Left lobe of liver (tissue), 2 donors: ENCODE measurements at regions not wholly inside any gene's neighbourhood (a gene's known extent, or its start where the extent isn't known, plus 50 kb on each side); places are given as distances from the start of the nearest gene placed in this dataset.
"Not testable (repeated sequence)": the region's sequence is repeated elsewhere in the genome, so short reads cannot be mapped to it uniquely, and the experiment has no call there.

Experiments used
- ATAC-seq: fragments of 200-7000 bp; cut with Tn5 transposase; one replicate; pipeline ENCODE4 v1.9.1; 2020; ENCODE audit warnings: mild to moderate bottlenecking, moderate library complexity
- DNase-seq: peaks from one replicate; pipeline ENCODE4 v3.0.0-alpha.2; 2020; ENCODE audit warnings: low spot score
- donor health status: DM: no; HTN: no; CAD: no; lungs with moderate emphysema.
- donor health status: DM: no; HTN: yes; CAD: no.

DNA sequence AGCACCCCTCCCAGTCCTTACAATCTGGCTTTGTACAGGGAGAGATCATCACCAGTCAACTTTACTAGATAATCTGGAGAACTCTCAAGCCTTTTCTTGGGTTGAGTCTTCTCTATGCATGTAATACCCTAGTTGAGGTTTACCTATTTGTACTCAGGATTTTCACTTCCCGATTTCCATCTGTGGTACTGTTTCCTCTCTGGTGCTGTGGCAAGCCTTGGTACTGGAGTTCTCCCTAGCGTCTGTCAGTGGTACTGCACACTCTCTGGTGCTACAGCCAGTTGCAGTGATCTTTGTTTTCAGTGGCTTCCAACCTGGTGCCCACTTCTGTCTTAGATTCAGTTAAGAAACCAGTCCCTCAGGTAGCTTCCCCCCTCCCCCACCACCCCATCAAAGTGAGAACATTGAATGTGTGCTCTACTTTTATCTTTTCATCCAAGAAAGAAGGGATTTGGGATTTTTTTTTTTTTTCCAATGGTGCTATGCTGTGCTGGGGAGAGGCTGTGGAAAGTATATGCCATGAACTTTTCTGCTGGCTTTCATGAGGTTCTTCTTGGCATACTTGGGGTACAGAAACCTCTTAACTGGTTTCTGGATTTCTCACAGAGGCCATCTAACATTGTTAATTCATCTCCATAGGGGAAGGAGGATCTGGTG lies 69.4 kb upstream of the EVL start:
- peak; percentile 62 for DNase-seq
- peak; percentile 98 for ATAC-seq

DNA sequence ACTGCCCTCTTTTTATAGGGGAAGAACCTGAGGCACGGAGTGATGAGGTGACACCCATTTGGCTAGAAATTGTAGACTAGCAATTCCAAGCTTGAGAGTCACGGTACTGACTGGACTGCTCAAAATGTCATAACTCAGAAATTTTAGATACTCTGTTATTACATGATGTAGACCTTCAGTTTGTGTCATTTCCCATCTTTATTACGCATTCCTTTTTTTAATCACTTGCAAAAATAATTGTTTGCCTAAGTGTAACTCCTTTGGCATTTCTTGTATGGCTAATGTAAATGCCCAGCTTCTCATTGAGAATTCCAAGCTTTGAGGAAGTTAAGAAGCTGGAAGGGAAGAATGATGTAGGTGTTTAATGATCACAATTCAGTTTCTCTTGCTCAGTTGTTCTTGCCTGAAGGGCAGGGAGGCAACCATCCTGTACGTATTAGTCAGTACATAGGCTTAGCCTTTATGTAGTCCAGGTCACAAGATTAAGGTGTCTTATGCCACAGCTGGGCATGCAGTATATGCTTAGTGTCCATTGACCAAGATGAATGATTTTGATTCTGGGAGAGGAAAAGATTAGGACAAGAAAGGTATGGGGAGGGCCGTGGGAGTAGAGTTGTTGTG lies 68.2 kb upstream of the EVL start:
- ATAC-seq (no peak), DNase-seq (no peak)

DNA sequence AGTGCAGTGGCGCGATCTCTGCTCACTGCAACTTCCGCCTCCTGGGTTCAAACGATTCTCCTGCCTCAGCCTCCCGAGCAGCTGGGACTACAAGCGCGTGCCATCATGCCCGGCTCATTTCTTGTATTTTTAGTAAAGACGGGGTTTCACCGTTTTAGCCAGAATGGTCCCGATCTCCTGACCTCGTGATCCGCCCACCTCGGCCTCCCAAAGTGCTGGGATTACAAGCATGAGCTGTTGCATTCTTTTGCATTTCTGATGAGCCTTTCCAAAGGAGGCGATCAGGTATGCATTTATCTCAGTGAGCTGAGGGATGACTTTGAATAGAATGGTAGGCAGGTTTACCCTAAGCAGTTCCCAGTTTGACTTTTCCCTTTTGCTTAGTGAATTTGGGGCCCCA lies 64.8 kb upstream of the EVL start:
- not testable (repeated sequence) for DNase-seq, ATAC-seq

DNA sequence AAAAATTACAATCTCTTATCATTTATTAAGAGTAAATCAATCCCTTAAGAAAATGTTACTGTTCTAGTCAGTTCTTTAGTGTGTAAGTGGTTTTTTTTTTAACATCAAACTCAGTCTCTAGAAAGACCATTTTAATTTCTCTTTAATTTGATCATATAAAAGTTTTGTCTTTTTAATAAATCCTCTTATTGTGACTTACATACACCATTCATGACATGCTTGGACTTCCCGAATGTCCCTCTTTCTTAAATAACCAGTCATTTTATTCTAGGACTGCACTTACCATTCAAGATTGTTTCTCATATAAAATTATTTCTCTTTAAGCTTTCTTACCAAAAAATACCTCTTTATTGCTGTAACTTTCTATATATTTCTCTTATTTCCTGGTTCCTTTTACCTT lies 60.8 kb upstream of the EVL start:
- no peak for DNase-seq
- no peak for ATAC-seq

DNA sequence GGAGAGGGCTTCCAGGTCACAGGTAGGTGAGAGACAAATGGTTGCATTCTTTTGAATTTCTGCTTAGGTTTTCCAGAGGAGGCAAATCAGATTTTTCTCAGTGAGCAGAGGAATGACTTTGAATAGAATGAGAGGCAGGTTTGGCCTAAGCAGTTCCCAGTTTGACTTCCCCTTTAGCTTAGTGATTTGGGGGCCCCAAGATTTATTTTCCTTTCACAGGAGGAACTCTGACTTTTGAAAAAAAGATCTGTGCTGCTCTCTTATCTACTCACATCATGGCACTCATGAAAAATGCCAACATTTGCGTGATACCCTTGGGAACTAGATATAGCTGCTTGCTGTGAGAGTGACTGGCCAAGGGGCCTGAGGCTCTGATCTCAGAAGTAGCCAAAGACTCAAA lies 58.0 kb upstream of the EVL start:
- DNase-seq (no peak), ATAC-seq (no peak)

DNA sequence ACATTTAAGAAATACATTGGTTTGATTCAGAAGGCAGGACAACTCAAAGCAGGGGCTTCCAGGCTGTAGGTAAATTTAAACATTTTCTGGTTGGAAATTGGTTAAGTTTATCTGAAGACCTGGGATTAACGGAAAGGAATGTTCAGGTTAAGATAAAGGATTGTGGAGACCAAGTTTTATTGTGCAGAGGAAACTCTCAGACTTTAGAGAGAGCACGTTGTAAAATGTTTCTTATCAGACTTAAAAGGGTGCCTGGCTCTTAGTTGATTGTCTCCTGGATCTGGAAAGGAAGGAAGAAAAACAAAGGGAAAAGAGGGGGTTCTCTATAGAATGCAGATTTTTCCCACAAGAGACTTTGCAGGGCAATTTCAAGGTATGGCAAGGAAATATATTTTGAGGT lies 55.4 kb upstream of the EVL start:
- DNase-seq, ATAC-seq: not testable (repeated sequence)

DNA sequence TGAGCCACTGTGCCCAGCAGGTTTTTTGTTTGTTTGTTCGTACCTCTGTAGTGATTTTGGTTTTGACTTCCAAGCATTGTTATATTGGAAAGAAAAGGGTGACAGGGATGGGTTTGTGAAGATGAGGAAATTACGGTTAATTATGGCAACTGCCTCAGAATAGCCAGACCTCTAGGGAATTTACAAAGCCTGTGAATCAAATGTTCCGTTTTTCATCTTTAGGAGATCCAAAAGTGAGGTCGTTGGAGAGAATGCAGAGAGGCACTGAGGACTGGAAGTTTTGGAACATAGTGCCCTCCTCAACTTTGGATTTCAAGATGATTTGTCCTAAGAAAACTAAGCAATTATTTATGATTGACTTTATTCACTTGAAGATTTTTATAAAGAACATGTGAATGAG lies 54.5 kb upstream of the EVL start:
- ATAC-seq (no peak), DNase-seq (no peak)

DNA sequence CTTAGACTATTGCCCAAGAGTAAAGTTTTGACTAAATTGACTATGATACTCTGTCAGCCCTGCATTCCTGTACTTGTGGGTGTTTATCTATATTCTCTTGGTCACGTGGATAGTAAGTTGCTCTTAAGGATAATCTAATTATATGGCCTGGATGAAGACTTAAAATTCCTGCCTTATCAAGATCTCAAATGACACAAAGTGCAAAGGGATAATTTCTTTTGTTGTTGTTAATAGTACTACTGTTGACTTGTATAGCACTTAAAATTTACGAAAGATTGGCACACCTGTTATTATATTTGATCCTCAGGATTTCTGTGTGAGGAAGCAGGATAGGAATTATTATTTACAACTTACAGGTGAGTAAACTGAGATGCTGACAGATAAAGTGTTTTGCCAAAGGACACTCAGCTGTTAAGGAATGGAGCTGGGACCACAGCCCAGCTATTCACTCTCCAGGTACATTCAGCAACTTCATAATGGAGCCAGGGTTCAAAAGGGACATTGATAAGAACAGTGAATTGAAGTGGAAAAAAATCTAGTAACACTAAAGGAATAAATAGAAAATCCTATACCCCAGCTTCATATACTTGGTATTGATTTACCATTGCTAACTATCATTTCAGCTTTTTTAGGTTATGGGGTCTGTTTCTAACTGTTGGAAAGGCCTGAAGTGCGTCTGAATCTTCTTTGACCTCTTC lies 53.4 kb upstream of the EVL start:
- ATAC-seq, result no peak
- DNase-seq, result no peak

DNA sequence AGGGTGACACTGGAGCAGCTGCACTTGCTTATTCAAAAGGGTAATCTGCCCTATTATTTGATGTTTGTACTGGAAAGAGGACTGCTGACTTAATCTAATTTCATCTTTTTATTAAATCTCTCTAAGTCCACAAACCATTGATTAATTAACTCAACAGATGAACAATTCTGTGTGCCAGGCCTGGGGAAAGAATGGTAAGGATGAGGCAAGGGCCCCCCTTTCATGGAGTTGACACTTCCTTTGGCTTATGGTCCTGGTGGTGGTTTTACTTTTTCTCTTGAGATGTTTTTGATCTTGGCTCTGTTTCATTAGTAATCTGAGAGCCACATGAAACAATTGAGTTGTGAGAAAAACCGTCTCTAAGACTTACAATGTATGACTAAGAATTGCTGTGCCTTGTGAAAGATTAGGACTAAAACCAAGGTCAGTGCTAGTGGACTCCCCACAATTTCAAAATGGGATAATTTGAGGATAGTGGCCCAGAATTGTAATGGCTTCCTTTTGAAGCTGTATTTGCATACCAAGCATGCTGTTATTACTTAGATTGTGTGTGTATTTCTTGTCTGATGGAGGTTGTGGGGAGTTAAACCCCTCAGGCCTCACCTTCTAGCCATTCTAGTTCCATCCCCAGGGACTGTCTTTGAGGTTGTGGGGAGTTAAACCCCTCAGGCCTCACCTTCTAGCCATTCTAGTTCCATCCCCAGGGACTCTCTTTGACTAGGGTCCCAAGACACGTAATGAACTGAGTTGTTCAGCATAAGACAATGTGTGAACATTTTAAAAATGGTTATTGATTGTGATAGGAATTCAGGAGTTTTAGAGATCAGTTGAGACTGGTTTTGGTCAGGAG lies 52.5 kb upstream of the EVL start:
- DNase-seq (no peak), ATAC-seq (no peak)

DNA sequence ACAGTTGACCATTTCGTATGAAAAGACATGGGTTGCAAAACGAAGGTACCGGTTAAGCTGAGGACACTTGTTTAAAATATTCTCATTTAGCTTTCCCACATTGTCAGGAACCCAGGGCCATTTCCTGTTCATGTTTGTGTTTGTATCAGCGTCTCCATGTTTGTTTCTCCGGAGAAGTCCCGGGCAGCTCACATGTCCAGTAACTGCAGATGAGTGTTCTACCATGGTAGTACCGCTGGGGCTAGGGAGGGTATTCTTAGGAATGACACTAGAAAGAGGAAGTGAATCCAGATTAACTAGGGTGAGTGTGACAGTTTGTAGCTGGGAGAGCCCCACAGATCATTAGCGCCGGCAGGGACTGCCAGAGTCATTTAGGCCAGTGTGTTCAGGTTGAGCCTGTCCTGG lies 50.0 kb upstream of the EVL start:
- peak; percentile 50 for ATAC-seq
- no peak for DNase-seq
